DOHH2 (cell line): ENCODE measurements at regions not wholly inside any gene's neighbourhood (a gene's known extent, or its start where the extent isn't known, plus 50 kb on each side); places are given as distances from the start of the nearest gene placed in this dataset.

ENCODE experiments used
- EZH2phosphoT487 ChIP-seq: fragments of 200-600 bp; sonication (generic); IDR thresholded peaks from 2 replicates; pipeline ENCODE4 v1.6.1; 2017; ENCODE audit warnings: borderline replicate concordance, mild to moderate bottlenecking, antibody characterized with exemption, low read length, moderate library complexity, mixed read lengths
- TF ChIP-seq, protein P1 (sequence below): fragments of 200-600 bp; sonication (generic); IDR thresholded peaks from one replicate; pipeline ENCODE4 v1.5.1; 2014; ENCODE audit warnings: antibody characterized with exemption, mild to moderate bottlenecking, low read depth, low read length; ENCODE audit not compliant: poor library complexity, severe bottlenecking

DNA sequence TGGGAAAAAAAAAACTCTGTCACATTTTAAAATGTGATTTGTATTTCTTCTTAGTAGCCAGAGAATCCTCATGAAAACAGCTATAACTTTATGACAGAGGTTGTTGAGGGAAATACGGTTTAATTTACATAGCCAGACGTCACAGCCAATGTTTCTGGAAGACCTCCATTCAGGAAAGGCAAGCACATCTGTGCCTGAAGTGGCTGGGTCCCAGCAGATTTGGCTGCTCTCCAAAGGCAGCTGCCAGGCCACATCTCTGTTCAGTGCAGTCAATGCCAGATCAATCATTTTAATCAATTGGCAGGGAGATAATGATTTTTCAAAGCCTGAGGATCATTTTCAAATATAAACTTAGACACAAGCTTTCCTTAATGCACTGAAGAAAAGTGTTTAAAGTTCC, 86.5 kb upstream of the ZIC3 start:
- TF ChIP-seq, protein P1, sequence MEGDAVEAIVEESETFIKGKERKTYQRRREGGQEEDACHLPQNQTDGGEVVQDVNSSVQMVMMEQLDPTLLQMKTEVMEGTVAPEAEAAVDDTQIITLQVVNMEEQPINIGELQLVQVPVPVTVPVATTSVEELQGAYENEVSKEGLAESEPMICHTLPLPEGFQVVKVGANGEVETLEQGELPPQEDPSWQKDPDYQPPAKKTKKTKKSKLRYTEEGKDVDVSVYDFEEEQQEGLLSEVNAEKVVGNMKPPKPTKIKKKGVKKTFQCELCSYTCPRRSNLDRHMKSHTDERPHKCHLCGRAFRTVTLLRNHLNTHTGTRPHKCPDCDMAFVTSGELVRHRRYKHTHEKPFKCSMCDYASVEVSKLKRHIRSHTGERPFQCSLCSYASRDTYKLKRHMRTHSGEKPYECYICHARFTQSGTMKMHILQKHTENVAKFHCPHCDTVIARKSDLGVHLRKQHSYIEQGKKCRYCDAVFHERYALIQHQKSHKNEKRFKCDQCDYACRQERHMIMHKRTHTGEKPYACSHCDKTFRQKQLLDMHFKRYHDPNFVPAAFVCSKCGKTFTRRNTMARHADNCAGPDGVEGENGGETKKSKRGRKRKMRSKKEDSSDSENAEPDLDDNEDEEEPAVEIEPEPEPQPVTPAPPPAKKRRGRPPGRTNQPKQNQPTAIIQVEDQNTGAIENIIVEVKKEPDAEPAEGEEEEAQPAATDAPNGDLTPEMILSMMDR = no peak
- no peak for TF ChIP-seq EZH2phosphoT487
